ENCODE measurements at regions not wholly inside any gene's neighbourhood (a gene's known extent, or its start where the extent isn't known, plus 50 kb on each side); places are given as distances from the start of the nearest gene placed in this dataset.

GRCh38 chr18:51686590-51686989 lies 489.1 kb upstream of the MEX3C start:
- no peak overlapping the region for H3K4me3 Mint-ChIP-seq
- no peak overlapping the region for H3K27ac Mint-ChIP-seq
- ATAC-seq (replicated peaks): no peak
- no peaks in the 10 kb centered on the region for H3K4me1 Mint-ChIP-seq
- H3K36me3 Mint-ChIP-seq (ENCODE audit: low read depth): no peaks in the 10 kb centered on the region
- H3K27me3 Mint-ChIP-seq: no peaks in the 10 kb centered on the region
- peaks cover 8% of the 10 kb centered on the region for H3K9me3 Mint-ChIP-seq

- H3K9me3 Mint-ChIP-seq: no peaks in the 10 kb centered on the region
- no peaks in the 10 kb centered on the region for H3K36me3 Mint-ChIP-seq (ENCODE audit: low read depth)
- no peak overlapping the region for H3K27ac Mint-ChIP-seq
- no peak for ATAC-seq (replicated peaks)
- H3K4me3 Mint-ChIP-seq: no peak overlapping the region
- no peaks in the 10 kb centered on the region for H3K27me3 Mint-ChIP-seq
- no peaks in the 10 kb centered on the region for H3K4me1 Mint-ChIP-seq
Measured at GRCh38 chr18:51687845-51688585, 490.5 kb upstream of the MEX3C start.

GRCh38 chr18:51692612-51693011 lies 495.1 kb upstream of the MEX3C start:
- Mint-ChIP-seq H3K4me3 (no peak overlapping the region), H3K4me1 (no peaks in the 10 kb centered on the region), H3K27me3 (no peaks in the 10 kb centered on the region), H3K27ac (no peak overlapping the region), H3K36me3 (ENCODE audit: low read depth) (no peaks in the 10 kb centered on the region), H3K9me3 (no peaks in the 10 kb centered on the region)
- ATAC-seq (replicated peaks): no peak

GRCh38 chr18:51711298-51711889 lies 513.9 kb upstream of the MEX3C start:
- peaks cover 6% of the 10 kb centered on the region for H3K27me3 Mint-ChIP-seq

GRCh38 chr18:51712821-51713220 lies 515.3 kb upstream of the MEX3C start:
- H3K9me3 Mint-ChIP-seq: peaks cover 13% of the 10 kb centered on the region
- no peak overlapping the region for H3K4me3 Mint-ChIP-seq
- no peak for ATAC-seq (replicated peaks)
- peaks cover 3% of the 10 kb centered on the region for H3K27me3 Mint-ChIP-seq
- no peaks in the 10 kb centered on the region for H3K36me3 Mint-ChIP-seq (ENCODE audit: low read depth)
- H3K4me1 Mint-ChIP-seq: no peaks in the 10 kb centered on the region
- no peak overlapping the region for H3K27ac Mint-ChIP-seq

More at GRCh38 chr18:51711298-51711889, 513.9 kb upstream of the MEX3C start:
- peaks cover 22% of the 10 kb centered on the region for H3K9me3 Mint-ChIP-seq
- no peak overlapping the region for H3K27ac Mint-ChIP-seq
- H3K36me3 Mint-ChIP-seq (ENCODE audit: low read depth): no peaks in the 10 kb centered on the region
- H3K4me1 Mint-ChIP-seq: no peaks in the 10 kb centered on the region
- no peak for ATAC-seq (replicated peaks)
- no peak overlapping the region for H3K4me3 Mint-ChIP-seq

GRCh38 chr18:51716277-51716676 lies 518.8 kb upstream of the MEX3C start:
- Mint-ChIP-seq H3K27ac (no peak overlapping the region), H3K36me3 (ENCODE audit: low read depth) (no peaks in the 10 kb centered on the region), H3K27me3 (no peaks in the 10 kb centered on the region), H3K4me3 (no peak overlapping the region), H3K9me3 (peaks cover 10% of the 10 kb centered on the region), H3K4me1 (no peaks in the 10 kb centered on the region)
- ATAC-seq (replicated peaks): no peak

- no peak overlapping the region for H3K27ac Mint-ChIP-seq
- peaks cover 4% of the 10 kb centered on the region for H3K27me3 Mint-ChIP-seq
Measured at GRCh38 chr18:51721388-51721787, 523.9 kb upstream of the MEX3C start.

GRCh38 chr18:51721996-51722395 lies 524.5 kb upstream of the MEX3C start:
- H3K9me3 Mint-ChIP-seq: no peaks in the 10 kb centered on the region

More at GRCh38 chr18:51721388-51721787, 523.9 kb upstream of the MEX3C start:
- no peaks in the 10 kb centered on the region for H3K36me3 Mint-ChIP-seq (ENCODE audit: low read depth)
- H3K9me3 Mint-ChIP-seq: no peaks in the 10 kb centered on the region
- no peak overlapping the region for H3K4me3 Mint-ChIP-seq
- ATAC-seq (replicated peaks): no peak
- no peaks in the 10 kb centered on the region for H3K4me1 Mint-ChIP-seq

GRCh38 chr18:51724790-51725721 lies 527.6 kb upstream of the MEX3C start:
- Mint-ChIP-seq H3K27me3 (peaks cover 4% of the 10 kb centered on the region), H3K4me1 (no peaks in the 10 kb centered on the region), H3K36me3 (ENCODE audit: low read depth) (no peaks in the 10 kb centered on the region), H3K27ac (no peak overlapping the region), H3K4me3 (no peak overlapping the region), H3K9me3 (no peaks in the 10 kb centered on the region)
- no peak for ATAC-seq (replicated peaks)

More at GRCh38 chr18:51721996-51722395, 524.5 kb upstream of the MEX3C start:
- no peak overlapping the region for H3K4me3 Mint-ChIP-seq
- H3K27me3 Mint-ChIP-seq: peaks cover 4% of the 10 kb centered on the region
- ATAC-seq (replicated peaks): no peak
- no peaks in the 10 kb centered on the region for H3K36me3 Mint-ChIP-seq (ENCODE audit: low read depth)
- H3K4me1 Mint-ChIP-seq: no peaks in the 10 kb centered on the region
- no peak overlapping the region for H3K27ac Mint-ChIP-seq

GRCh38 chr18:51726614-51727013 lies 529.1 kb upstream of the MEX3C start:
- no peak for ATAC-seq (replicated peaks)
- Mint-ChIP-seq H3K4me1 (no peaks in the 10 kb centered on the region), H3K27ac (no peak overlapping the region), H3K27me3 (peaks cover 4% of the 10 kb centered on the region), H3K9me3 (no peaks in the 10 kb centered on the region), H3K4me3 (no peak overlapping the region), H3K36me3 (ENCODE audit: low read depth) (no peaks in the 10 kb centered on the region)

GRCh38 chr18:51727780-51728179 lies 530.3 kb upstream of the MEX3C start:
- H3K27ac Mint-ChIP-seq: no peak overlapping the region
- ATAC-seq (replicated peaks): no peak
- no peaks in the 10 kb centered on the region for H3K9me3 Mint-ChIP-seq
- no peaks in the 10 kb centered on the region for H3K4me1 Mint-ChIP-seq
- H3K36me3 Mint-ChIP-seq (ENCODE audit: low read depth): no peaks in the 10 kb centered on the region
- H3K4me3 Mint-ChIP-seq: no peak overlapping the region
- H3K27me3 Mint-ChIP-seq: peaks cover 4% of the 10 kb centered on the region

GRCh38 chr18:51731070-51731469 lies 533.6 kb upstream of the MEX3C start:
- Mint-ChIP-seq H3K27me3 (no peaks in the 10 kb centered on the region), H3K4me1 (no peaks in the 10 kb centered on the region), H3K9me3 (no peaks in the 10 kb centered on the region), H3K27ac (no peak overlapping the region), H3K36me3 (ENCODE audit: low read depth) (no peaks in the 10 kb centered on the region), H3K4me3 (no peak overlapping the region)
- ATAC-seq (replicated peaks): no peak

- H3K4me3 Mint-ChIP-seq: no peak overlapping the region
- H3K27me3 Mint-ChIP-seq: no peaks in the 10 kb centered on the region
- no peak for ATAC-seq (replicated peaks)
- no peaks in the 10 kb centered on the region for H3K36me3 Mint-ChIP-seq (ENCODE audit: low read depth)
- no peaks in the 10 kb centered on the region for H3K4me1 Mint-ChIP-seq
- H3K9me3 Mint-ChIP-seq: peaks cover 8% of the 10 kb centered on the region
- H3K27ac Mint-ChIP-seq: no peak overlapping the region
Measured at GRCh38 chr18:51734576-51734975, 537.1 kb upstream of the MEX3C start.

- Mint-ChIP-seq H3K9me3 (peaks cover 8% of the 10 kb centered on the region), H3K27ac (no peak overlapping the region), H3K27me3 (no peaks in the 10 kb centered on the region), H3K4me3 (no peak overlapping the region), H3K4me1 (no peaks in the 10 kb centered on the region), H3K36me3 (ENCODE audit: low read depth) (no peaks in the 10 kb centered on the region)
- no peak for ATAC-seq (replicated peaks)
Measured at GRCh38 chr18:51739044-51739666, 541.7 kb upstream of the MEX3C start.

Measured in activated T-helper 17 cell treated with anti-CD3 and anti-CD28 coated beads, Interleukin-2, amount 50 U/mL, for 72 hours (primary cell).